Hepatocyte (in vitro differentiated cells): ENCODE measurements at regions not wholly inside any gene's neighbourhood (a gene's known extent, or its start where the extent isn't known, plus 50 kb on each side); places are given as distances from the start of the nearest gene placed in this dataset.

Source experiments
- DNase-seq: peaks from one replicate; pipeline ENCODE4 v3.0.0-alpha.2; 2016; ENCODE audit warnings: low spot score
- H2AFZ ChIP-seq: fragments of 200-600 bp; sonication (generic); 2 replicates; pipeline ENCODE4 v1.6.0; 2016; ENCODE audit warnings: antibody characterized with exemption, mild to moderate bottlenecking
- H3K27ac ChIP-seq: fragments of 200-600 bp; sonication (generic); 2 replicates; pipeline ENCODE4 v1.5.1; 2016; ENCODE audit warnings: mild to moderate bottlenecking
- H3K27me3 ChIP-seq: fragments of 200-600 bp; sonication (generic); 2 replicates; pipeline ENCODE4 v1.6.1; 2016
- H3K36me3 ChIP-seq: fragments of 200-600 bp; sonication (generic); replicated peaks from 2 replicates; pipeline ENCODE4 v1.5.1; 2016; ENCODE audit warnings: low read depth; ENCODE audit not compliant: insufficient read depth
- H3K4me1 ChIP-seq: fragments of 200-600 bp; sonication (generic); 2 replicates; pipeline ENCODE4 v1.5.1; 2016; ENCODE audit warnings: mild to moderate bottlenecking, moderate library complexity; ENCODE audit not compliant: insufficient read depth
- H3K4me2 ChIP-seq: fragments of 200-600 bp; sonication (generic); 2 replicates; pipeline ENCODE4 v1.6.0; 2016
- H3K4me3 ChIP-seq: fragments of 200-600 bp; sonication (generic); 2 replicates; pipeline ENCODE4 v1.5.1; 2016; ENCODE audit warnings: mild to moderate bottlenecking
- H3K79me2 ChIP-seq: fragments of 200-600 bp; sonication (generic); 2 replicates; pipeline ENCODE4 v1.6.0; 2017; ENCODE audit warnings: mild to moderate bottlenecking
- H3K9me2 ChIP-seq: fragments of 200-600 bp; sonication (generic); replicated peaks from 2 replicates; pipeline ENCODE4 v1.6.0; 2017; ENCODE audit warnings: mild to moderate bottlenecking; ENCODE audit not compliant: insufficient read depth
- H3K9me3 ChIP-seq: fragments of 200-600 bp; sonication (generic); 2 replicates; pipeline ENCODE4 v1.5.1; 2016; ENCODE audit warnings: low read depth, mild to moderate bottlenecking
- H4K20me1 ChIP-seq: fragments of 200-600 bp; sonication (generic); 2 replicates; pipeline ENCODE4 v1.6.0; 2016; ENCODE audit warnings: mild to moderate bottlenecking; ENCODE audit not compliant: insufficient read depth, poor library complexity, severe bottlenecking
- EZH2 ChIP-seq: fragments of 200-600 bp; sonication (generic); IDR thresholded peaks from 2 replicates; pipeline ENCODE4 v1.6.1; 2016; ENCODE audit warnings: antibody characterized with exemption, mild to moderate bottlenecking, borderline replicate concordance
- EZH2phosphoT487 ChIP-seq: fragments of 200-600 bp; sonication (generic); IDR thresholded peaks from one replicate; pipeline ENCODE4 v1.6.1; 2018; ENCODE audit warnings: antibody characterized with exemption, mild to moderate bottlenecking, low read depth, moderate library complexity; ENCODE audit not compliant: unreplicated experiment, severe bottlenecking
- WGBS: methylation state at CpG from one replicate; pipeline ENCODE4 v1.1.6; 2016; ENCODE audit warnings: low lambda C conversion rate; ENCODE audit errors: missing lambda C conversion rate; 5-methylcytosine and 5-hydroxymethylcytosine counted together
- TF ChIP-seq, protein P1 (sequence below): fragments of 200-600 bp; sonication (generic); IDR thresholded peaks from 2 replicates; pipeline ENCODE4 v1.5.1; 2016; ENCODE audit warnings: antibody characterized with exemption, mild to moderate bottlenecking; ENCODE audit not compliant: poor library complexity

DNA sequence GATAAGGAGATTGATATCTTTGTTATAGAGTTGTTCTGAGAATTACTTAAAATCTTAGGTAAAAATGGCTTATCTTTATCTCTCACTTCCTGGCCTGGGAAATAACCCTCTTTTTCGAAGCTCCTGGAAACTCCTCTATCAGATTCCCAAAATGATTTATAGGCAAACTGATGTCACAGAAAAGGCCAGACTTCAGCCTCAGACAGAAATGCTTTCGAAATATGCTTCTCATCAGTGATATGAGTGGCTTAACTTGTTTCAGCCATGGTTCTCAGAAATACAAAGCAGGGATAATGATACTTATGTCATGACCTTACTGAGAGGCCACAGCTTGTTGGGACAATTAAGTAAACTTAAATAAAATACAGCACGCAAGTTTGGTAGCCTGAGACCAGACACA lies 85.3 kb upstream of the HS3ST1 start:
- Histone ChIP-seq H3K79me2 (no peaks in the 10 kb centered on the region), H3K4me1 (peaks cover 3% of the 10 kb centered on the region), H3K9me3 (no peaks in the 10 kb centered on the region), H3K9me2 (no peaks in the 10 kb centered on the region), H4K20me1 (no peaks in the 10 kb centered on the region), H3K4me3 (no peak overlapping the region), H2AFZ (no peak overlapping the region), H3K4me2 (no peak overlapping the region), H3K27me3 (no peaks in the 10 kb centered on the region), H3K36me3 (no peaks in the 10 kb centered on the region), H3K27ac (no peak overlapping the region)
- TF ChIP-seq EZH2phosphoT487 (no peak), EZH2 (no peak)
- TF ChIP-seq, protein P1, sequence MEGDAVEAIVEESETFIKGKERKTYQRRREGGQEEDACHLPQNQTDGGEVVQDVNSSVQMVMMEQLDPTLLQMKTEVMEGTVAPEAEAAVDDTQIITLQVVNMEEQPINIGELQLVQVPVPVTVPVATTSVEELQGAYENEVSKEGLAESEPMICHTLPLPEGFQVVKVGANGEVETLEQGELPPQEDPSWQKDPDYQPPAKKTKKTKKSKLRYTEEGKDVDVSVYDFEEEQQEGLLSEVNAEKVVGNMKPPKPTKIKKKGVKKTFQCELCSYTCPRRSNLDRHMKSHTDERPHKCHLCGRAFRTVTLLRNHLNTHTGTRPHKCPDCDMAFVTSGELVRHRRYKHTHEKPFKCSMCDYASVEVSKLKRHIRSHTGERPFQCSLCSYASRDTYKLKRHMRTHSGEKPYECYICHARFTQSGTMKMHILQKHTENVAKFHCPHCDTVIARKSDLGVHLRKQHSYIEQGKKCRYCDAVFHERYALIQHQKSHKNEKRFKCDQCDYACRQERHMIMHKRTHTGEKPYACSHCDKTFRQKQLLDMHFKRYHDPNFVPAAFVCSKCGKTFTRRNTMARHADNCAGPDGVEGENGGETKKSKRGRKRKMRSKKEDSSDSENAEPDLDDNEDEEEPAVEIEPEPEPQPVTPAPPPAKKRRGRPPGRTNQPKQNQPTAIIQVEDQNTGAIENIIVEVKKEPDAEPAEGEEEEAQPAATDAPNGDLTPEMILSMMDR, result no peak
- WGBS, result 39% methylated on average over 3 of the region's 3 CpGs
- no peak for DNase-seq

DNA sequence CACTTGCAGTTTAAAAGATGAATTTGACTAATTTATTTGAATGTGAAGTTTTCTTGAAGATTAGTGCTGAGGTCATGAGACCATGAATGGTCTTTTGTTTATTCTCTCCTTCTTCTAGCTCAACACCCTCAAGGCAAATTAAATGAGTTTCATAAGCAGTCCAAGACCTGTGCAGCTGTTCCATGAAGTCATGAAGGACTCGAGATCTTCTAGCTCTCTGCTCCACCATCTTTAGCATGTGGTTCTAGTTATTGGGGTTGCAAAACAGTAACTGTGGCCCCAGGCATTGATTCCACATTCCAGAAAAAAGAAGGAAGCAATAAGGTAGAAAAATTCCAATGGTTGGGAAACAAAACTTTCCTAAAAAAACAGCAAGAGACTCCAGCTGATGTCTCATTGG lies 84.2 kb upstream of the HS3ST1 start:
- H3K9me2 ChIP-seq, result no peaks in the 10 kb centered on the region
- TF ChIP-seq EZH2phosphoT487, result no peak
- TF ChIP-seq, protein P1, result no peak
- TF ChIP-seq EZH2, result no peak
- H3K27me3 ChIP-seq, result no peaks in the 10 kb centered on the region
- H3K79me2 ChIP-seq, result no peaks in the 10 kb centered on the region
- no peak for DNase-seq
- H3K4me3 ChIP-seq, result no peak overlapping the region
- H2AFZ ChIP-seq, result no peak overlapping the region
- H3K27ac ChIP-seq, result no peak overlapping the region
- H3K4me2 ChIP-seq, result no peak overlapping the region
- peaks cover 3% of the 10 kb centered on the region for H3K4me1 ChIP-seq
- H3K9me3 ChIP-seq, result no peaks in the 10 kb centered on the region
- H4K20me1 ChIP-seq, result no peaks in the 10 kb centered on the region
- no peaks in the 10 kb centered on the region for H3K36me3 ChIP-seq
- WGBS, result 53% methylated on average over 1 of the region's 1 CpG

DNA sequence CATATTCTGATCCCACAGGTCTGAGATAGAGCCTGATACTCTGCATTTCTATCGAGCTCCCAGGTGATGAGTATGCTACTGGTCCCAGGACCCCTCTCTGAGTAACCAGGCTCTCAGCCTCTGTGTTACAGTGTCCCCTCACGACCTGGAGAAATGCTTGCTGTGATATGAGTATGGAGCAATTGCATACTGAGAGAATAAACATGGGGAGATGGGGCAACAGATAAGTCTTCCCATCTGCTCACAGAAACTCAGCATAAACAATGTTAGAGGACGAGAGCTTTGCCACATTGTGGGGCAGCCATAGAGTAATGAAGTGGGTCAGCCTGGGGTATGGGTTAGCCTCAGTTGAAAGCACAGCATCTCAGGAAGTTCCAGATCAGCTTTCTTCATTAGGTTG lies 82.6 kb upstream of the HS3ST1 start:
- 59% methylated on average over 3 of the region's 3 CpGs for WGBS
- H3K4me3 ChIP-seq, result no peak overlapping the region

More for the DNA sequence above, 82.6 kb upstream of the HS3ST1 start:
- no peaks in the 10 kb centered on the region for H3K9me2 ChIP-seq
- no peak overlapping the region for H3K4me2 ChIP-seq
- H3K36me3 ChIP-seq, result no peaks in the 10 kb centered on the region
- peaks cover 3% of the 10 kb centered on the region for H3K4me1 ChIP-seq
- DNase-seq, result no peak
- no peaks in the 10 kb centered on the region for H3K79me2 ChIP-seq
- H3K27me3 ChIP-seq, result no peaks in the 10 kb centered on the region
- no peaks in the 10 kb centered on the region for H4K20me1 ChIP-seq
- H2AFZ ChIP-seq, result no peak overlapping the region
- TF ChIP-seq EZH2 (no peak), EZH2phosphoT487 (no peak)
- TF ChIP-seq, protein P1, result no peak
- no peak overlapping the region for H3K27ac ChIP-seq
- H3K9me3 ChIP-seq, result no peaks in the 10 kb centered on the region
